ENCODE measurements at regions not wholly inside any gene's neighbourhood (a gene's known extent, or its start where the extent isn't known, plus 50 kb on each side); places are given as distances from the start of the nearest gene placed in this dataset.

GRCh38 chr4:45036677-45037076 lies 310.3 kb upstream of the GNPDA2 start:
- Histone ChIP-seq H3K4me1 (no peaks in the 10 kb centered on the region), H3K36me3 (no peaks in the 10 kb centered on the region), H3K27me3 (no peaks in the 10 kb centered on the region), H3K4me3 (replicated peaks in 1 of 3) (no peak overlapping the region), H3K27ac (no peak overlapping the region), H3K9me3 (no peaks in the 10 kb centered on the region)
- WGBS, 2 donors, result 69 to 77% methylated on average over 2 of the region's 2 CpGs
- no peak for DNase-seq
- TF ChIP-seq, protein P1, sequence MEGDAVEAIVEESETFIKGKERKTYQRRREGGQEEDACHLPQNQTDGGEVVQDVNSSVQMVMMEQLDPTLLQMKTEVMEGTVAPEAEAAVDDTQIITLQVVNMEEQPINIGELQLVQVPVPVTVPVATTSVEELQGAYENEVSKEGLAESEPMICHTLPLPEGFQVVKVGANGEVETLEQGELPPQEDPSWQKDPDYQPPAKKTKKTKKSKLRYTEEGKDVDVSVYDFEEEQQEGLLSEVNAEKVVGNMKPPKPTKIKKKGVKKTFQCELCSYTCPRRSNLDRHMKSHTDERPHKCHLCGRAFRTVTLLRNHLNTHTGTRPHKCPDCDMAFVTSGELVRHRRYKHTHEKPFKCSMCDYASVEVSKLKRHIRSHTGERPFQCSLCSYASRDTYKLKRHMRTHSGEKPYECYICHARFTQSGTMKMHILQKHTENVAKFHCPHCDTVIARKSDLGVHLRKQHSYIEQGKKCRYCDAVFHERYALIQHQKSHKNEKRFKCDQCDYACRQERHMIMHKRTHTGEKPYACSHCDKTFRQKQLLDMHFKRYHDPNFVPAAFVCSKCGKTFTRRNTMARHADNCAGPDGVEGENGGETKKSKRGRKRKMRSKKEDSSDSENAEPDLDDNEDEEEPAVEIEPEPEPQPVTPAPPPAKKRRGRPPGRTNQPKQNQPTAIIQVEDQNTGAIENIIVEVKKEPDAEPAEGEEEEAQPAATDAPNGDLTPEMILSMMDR (IDR thresholded peaks at IDR 0.05), result no peak
- no peak for TF ChIP-seq POLR2A (IDR thresholded peaks at IDR 0.05)
- intact Hi-C loops (cut with DNase I), result no loop called here

GRCh38 chr4:45033676-45034419 lies 307.5 kb upstream of the GNPDA2 start:
- WGBS, 2 donors, result 39 to 47% methylated on average over 5 of the region's 5 CpGs

DNA sequence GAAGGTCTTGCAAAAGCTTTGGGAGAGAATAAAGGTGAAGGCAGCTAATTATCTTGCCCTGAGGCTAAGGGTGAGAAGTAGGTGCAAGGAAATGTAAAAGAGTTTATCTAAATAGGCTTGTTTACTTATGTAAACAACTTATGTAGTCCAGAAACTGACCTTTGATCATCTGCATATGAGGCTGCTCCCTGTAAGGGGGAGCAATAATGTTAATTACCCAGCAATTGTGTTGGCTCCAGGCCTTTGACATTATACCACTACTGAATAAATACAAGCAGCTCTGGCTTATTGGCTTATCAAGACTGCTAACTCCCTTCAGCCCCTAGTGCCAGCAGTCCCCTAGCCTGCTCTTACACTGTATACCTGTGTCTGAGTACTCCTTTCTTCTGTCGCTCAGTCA lies 303.7 kb upstream of the GNPDA2 start:
- no peak for DNase-seq
- no peak for TF ChIP-seq POLR2A (IDR thresholded peaks at IDR 0.05)
- TF ChIP-seq, protein P1 (IDR thresholded peaks at IDR 0.05), result no peak
- Histone ChIP-seq H3K4me3 (replicated peaks in 1 of 3) (no peak overlapping the region), H3K9me3 (no peaks in the 10 kb centered on the region), H3K4me1 (no peaks in the 10 kb centered on the region), H3K27ac (no peak overlapping the region), H3K27me3 (no peaks in the 10 kb centered on the region), H3K36me3 (no peaks in the 10 kb centered on the region)
- WGBS, 2 donors, result 100% methylated on average over 1 of the region's 1 CpG
- intact Hi-C loops (cut with DNase I), result no loop called here

More at GRCh38 chr4:45033676-45034419, 307.5 kb upstream of the GNPDA2 start:
- no peaks in the 10 kb centered on the region for H3K9me3 ChIP-seq
- TF ChIP-seq POLR2A (IDR thresholded peaks at IDR 0.05), result no peak
- TF ChIP-seq, protein P1 (IDR thresholded peaks at IDR 0.05), result no peak
- DNase-seq, result no peak
- no peaks in the 10 kb centered on the region for H3K27me3 ChIP-seq
- H3K4me3 ChIP-seq (replicated peaks in 1 of 3), result no peak overlapping the region
- H3K27ac ChIP-seq, result no peak overlapping the region
- no peaks in the 10 kb centered on the region for H3K4me1 ChIP-seq
- intact Hi-C loops (cut with DNase I), result no loop called here
- H3K36me3 ChIP-seq, result no peaks in the 10 kb centered on the region

- Histone ChIP-seq H3K36me3 (no peaks in the 10 kb centered on the region), H3K4me3 (replicated peaks in 1 of 3) (no peak overlapping the region), H3K27me3 (no peaks in the 10 kb centered on the region), H3K4me1 (no peaks in the 10 kb centered on the region), H3K9me3 (no peaks in the 10 kb centered on the region), H3K27ac (no peak overlapping the region)
- intact Hi-C loops (cut with DNase I), result no loop called here
- DNase-seq, result peak in 1 of 2 donors; percentile 7
- TF ChIP-seq, protein P1 (IDR thresholded peaks at IDR 0.05), result no peak
- TF ChIP-seq POLR2A (IDR thresholded peaks at IDR 0.05), result no peak
- 37 to 44% methylated on average over 3 of the region's 3 CpGs for WGBS, 2 donors
These were observed 281.2 kb upstream of the GNPDA2 start for GRCh38 chr4:45007508-45007907.

- Histone ChIP-seq H3K27me3 (no peaks in the 10 kb centered on the region), H3K27ac (no peak overlapping the region), H3K4me1 (no peaks in the 10 kb centered on the region), H3K9me3 (no peaks in the 10 kb centered on the region), H3K4me3 (replicated peaks in 1 of 3) (no peak overlapping the region), H3K36me3 (no peaks in the 10 kb centered on the region)
- no peak for DNase-seq
- intact Hi-C loops (cut with DNase I), result no loop called here
- no peak for TF ChIP-seq POLR2A (IDR thresholded peaks at IDR 0.05)
- TF ChIP-seq, protein P1 (IDR thresholded peaks at IDR 0.05), result no peak
These were observed 279.7 kb upstream of the GNPDA2 start for GRCh38 chr4:45006078-45006477.
